DND-41 (cell line): ENCODE measurements at regions not wholly inside any gene's neighbourhood (a gene's known extent, or its start where the extent isn't known, plus 50 kb on each side); places are given as distances from the start of the nearest gene placed in this dataset.

ENCODE experiments used
- CTCF ChIP-seq: IDR thresholded peaks from 2 replicates; pipeline ENCODE4 v1.5.1; 2012; ENCODE audit warnings: borderline replicate concordance, low read length, moderate library complexity, mild to moderate bottlenecking; ENCODE audit not compliant: poor library complexity, severe bottlenecking; ENCODE audit errors: extremely low read depth
- EZH2 ChIP-seq: IDR thresholded peaks from 3 replicates; pipeline ENCODE4 v1.6.1; 2012; ENCODE audit warnings: borderline replicate concordance, low read depth, mild to moderate bottlenecking, moderate library complexity, low read length, inconsistent platforms; ENCODE audit not compliant: severe bottlenecking

DNA sequence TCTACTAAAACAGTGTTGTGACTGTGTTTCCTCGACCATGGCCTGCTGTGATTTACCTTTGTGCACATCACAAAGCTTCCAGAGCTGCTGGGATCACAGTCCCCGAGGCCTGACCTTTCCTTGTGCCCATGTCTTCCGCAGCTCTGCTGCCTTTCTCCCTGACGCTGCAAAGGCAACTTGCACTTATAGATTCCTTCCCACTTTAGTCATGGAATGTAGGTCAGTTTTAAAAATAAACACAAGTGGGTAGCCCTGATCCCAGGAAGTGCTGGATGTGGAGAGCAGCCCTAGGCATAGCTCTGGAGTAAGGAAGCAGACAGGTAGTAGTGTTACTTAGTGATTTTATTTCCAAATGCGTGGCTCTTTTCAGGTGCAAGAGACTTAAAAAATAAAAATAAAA is 825.7 kb downstream of the AACS start:
- TF ChIP-seq CTCF (no peak), EZH2 (no peak)
